ENCODE measurements at regions not wholly inside any gene's neighbourhood (a gene's known extent, or its start where the extent isn't known, plus 50 kb on each side); places are given as distances from the start of the nearest gene placed in this dataset.

- DNase-seq (ENCODE audit: low spot score): no peak
Measured at GRCh38 chr11:129590753-129591475, 215.3 kb downstream of the BARX2 start.

GRCh38 chr11:129591527-129591926 lies 215.9 kb downstream of the BARX2 start:
- no peak for DNase-seq (ENCODE audit: low spot score)

DNA sequence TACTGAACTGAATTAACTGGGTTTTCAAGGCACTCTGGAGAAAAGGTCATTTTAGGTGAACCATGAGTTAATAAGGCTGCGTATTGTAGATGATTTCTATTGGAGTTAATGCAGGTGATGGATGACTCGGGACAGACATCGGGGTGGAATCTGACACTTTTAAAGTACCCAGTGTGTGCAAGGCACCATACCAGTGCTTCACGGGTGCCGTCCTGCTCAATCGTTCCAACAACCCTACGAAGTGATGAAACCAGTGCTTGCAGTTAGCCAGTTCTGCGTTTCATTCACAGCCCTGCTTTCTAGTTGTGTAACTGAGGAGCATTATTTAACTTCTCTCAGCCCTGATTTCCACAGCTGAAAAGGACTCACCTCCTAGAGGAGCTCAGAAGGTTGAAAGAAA lies 216.5 kb downstream of the BARX2 start:
- no peak for DNase-seq (ENCODE audit: low spot score)

DNA sequence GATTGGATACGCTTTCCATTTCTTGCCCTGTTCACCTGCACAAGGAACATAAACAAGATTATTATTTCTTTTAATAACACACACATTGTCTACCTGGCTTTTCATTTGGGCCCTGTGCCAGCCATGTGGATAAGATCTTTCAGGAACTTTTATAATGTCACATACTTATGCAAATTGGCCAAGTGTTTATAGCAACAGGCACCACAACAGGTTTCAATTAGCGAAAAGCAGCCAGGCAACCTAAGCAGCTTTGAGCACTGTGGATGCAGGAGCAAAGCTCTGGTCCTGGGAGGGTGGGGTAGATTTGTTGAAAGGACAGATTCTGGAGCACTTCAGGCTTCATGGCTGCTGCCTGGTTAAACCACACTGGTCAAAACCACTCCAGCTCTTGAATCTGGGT lies 217.4 kb downstream of the BARX2 start:
- no peak for DNase-seq (ENCODE audit: low spot score)

GRCh38 chr11:129595038-129595962 lies 219.7 kb downstream of the BARX2 start:
- DNase-seq (ENCODE audit: low spot score): no peak

DNA sequence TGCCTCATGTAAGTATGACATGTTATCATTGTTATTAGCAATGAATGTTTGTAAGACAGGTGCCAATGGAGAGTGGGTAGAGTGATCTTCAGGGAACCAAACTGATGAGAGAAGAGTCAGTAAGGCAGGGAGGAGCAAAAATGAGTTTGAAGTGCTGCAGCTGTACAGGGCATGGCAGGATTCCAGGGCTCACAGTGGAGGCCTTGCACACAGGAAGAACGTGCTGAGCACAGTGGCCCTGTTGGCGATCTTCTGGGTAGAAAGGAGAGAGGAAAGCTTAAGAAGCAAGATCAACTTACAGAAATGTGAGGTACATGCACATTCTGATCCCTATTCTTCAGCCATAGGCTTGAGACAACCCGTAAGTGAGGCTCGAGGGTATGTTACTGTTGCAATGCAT lies 219.3 kb upstream of the TMEM45B start:
- DNase-seq (ENCODE audit: low spot score): no peak

GRCh38 chr11:129598378-129598777 lies 217.3 kb upstream of the TMEM45B start:
- DNase-seq (ENCODE audit: low spot score): no peak

GRCh38 chr11:129605815-129606214 lies 209.8 kb upstream of the TMEM45B start:
- no peak for DNase-seq (ENCODE audit: low spot score)

DNA sequence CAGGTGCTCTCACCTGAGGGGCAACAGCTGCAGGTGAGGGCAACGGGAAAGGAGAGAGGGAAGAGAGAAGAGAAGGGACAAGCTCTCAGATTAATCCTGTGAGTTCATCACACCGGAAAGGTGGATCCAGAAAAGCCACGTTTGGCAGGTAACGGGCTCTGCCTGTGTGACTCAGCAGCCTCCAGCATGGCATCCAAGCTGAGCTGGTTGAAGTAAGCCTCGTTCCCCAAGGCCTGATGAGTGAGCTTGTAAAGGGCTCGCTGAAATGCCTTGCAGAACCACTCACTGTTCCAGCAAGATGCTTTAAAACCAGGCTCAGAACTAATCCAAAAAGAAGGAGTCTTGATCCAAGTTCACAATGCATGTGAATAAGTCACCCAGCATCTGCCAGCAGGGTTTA lies 206.9 kb upstream of the TMEM45B start:
- DNase-seq (ENCODE audit: low spot score): no peak

- no peak for DNase-seq (ENCODE audit: low spot score)
Measured at GRCh38 chr11:129610125-129610524, 205.5 kb upstream of the TMEM45B start.

- DNase-seq (ENCODE audit: low spot score): no peak
Measured at GRCh38 chr11:129610545-129610944, 205.1 kb upstream of the TMEM45B start.

- no peak for DNase-seq (ENCODE audit: low spot score)
Measured at GRCh38 chr11:129611661-129612446, 203.8 kb upstream of the TMEM45B start.

- DNase-seq (ENCODE audit: low spot score): no peak
Measured at GRCh38 chr11:129612447-129612961, 203.1 kb upstream of the TMEM45B start.

DNA sequence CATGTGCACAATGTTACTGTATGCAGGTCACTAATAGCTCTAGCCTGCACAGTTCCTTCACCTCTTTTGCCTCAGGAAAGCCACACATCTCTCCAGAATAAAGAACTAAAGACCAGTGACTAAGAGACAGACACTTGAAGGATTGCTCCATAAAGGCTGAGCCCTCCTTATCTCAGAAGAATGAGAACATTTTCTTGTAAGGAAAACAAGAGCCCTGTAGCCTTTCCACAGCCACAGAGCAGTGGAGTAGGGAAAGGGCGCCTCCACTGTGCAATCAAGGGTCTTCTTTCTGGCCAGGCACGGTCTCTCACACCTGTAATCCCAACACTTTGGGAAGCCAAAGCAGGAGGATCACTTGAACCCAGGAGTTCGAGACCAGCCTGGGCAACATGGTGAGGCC lies 202.6 kb upstream of the TMEM45B start:
- no peak for DNase-seq (ENCODE audit: low spot score)

GRCh38 chr11:129614256-129614944 lies 201.2 kb upstream of the TMEM45B start:
- no peak for DNase-seq (ENCODE audit: low spot score)

- no peak for DNase-seq (ENCODE audit: low spot score)
Measured at GRCh38 chr11:129618046-129618569, 197.5 kb upstream of the TMEM45B start.

DNA sequence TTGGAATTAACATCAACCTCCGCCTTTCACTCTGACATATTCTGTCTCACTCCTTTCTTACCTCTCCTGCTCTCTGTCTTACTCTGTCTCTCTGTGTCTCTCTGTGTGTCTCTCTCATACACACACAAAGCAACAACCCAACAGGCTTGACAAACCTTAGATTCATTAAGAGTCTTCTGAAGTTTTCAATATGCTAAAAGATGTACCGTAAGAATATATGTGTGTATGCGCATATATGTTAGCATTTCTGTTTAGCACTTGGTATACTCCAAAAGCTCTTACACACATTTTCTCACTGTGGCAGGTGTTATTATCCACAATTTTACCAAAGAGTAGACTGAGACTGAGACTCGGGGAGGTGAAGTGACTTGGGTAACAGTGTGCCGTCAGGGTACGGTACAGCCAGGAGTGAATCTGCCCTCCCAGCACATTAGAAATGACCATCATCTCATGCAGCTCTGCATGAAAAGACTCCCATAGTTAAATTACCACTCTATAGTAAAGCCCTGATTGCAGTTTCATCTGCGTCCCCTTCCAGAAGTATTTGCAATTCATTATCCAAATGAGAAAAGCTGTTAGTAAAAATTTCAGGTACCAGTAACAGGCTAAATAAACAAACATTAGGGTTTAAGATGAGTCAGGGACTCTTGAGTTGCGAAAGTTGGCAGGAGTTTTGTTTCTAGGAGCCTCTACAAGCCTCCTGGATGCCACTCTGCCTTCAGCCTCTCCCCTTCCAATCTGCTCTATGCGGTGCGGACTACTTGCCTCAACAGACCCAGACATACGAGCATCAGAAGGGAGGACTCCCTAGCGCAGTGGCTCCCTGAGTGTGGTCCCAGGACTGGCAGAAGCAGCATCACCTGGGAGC lies 195.2 kb upstream of the TMEM45B start:
- no peak for DNase-seq (ENCODE audit: low spot score)

GRCh38 chr11:129625930-129626329 lies 189.7 kb upstream of the TMEM45B start:
- DNase-seq (ENCODE audit: low spot score): no peak

- no peak for DNase-seq (ENCODE audit: low spot score)
Measured at GRCh38 chr11:129631201-129631600, 184.4 kb upstream of the TMEM45B start.

GRCh38 chr11:129636926-129637325 lies 178.7 kb upstream of the TMEM45B start:
- DNase-seq (ENCODE audit: low spot score): no peak
